AML-193 (cell line): ENCODE measurements at regions not wholly inside any gene's neighbourhood (a gene's known extent, or its start where the extent isn't known, plus 50 kb on each side); places are given as distances from the start of the nearest gene placed in this dataset.
A peak's percentile ranks its signal among the peaks of the same experiment; 100 is the strongest.

Experiments used
- DNase-seq, 2 experiments: peaks; one replicate each; lab custom pipeline; 2025; lab: John Stamatoyannopoulos, UW

- DNase-seq = no peak
Measured at GRCh38 chr16:9186061-9186460, 94.6 kb downstream of the HAPSTR1 start.

- DNase-seq = no peak
Measured at GRCh38 chr16:9188721-9189120, 97.3 kb downstream of the HAPSTR1 start.

GRCh38 chr16:9191274-9191850 is 99.9 kb downstream of the HAPSTR1 start:
- DNase-seq = no peak

GRCh38 chr16:9192746-9193145 is 101.3 kb downstream of the HAPSTR1 start:
- no peak for DNase-seq

GRCh38 chr16:9195287-9195686 is 103.8 kb downstream of the HAPSTR1 start:
- no peak for DNase-seq

- DNase-seq = no peak
Measured at GRCh38 chr16:9197957-9198661, 106.7 kb downstream of the HAPSTR1 start.

- no peak for DNase-seq
Measured at GRCh38 chr16:9199311-9199710, 107.9 kb downstream of the HAPSTR1 start.

GRCh38 chr16:9199751-9200150 is 108.3 kb downstream of the HAPSTR1 start:
- DNase-seq = no peak

- no peak for DNase-seq
Measured at GRCh38 chr16:9203956-9204355, 112.5 kb downstream of the HAPSTR1 start.

- no peak for DNase-seq
Measured at GRCh38 chr16:9205661-9206060, 114.2 kb downstream of the HAPSTR1 start.

GRCh38 chr16:9206156-9206555 is 114.7 kb downstream of the HAPSTR1 start:
- DNase-seq = no peak

GRCh38 chr16:9212621-9213020 is 121.2 kb downstream of the HAPSTR1 start:
- no peak for DNase-seq

- no peak for DNase-seq
Measured at GRCh38 chr16:9219813-9220212, 128.4 kb downstream of the HAPSTR1 start.

- DNase-seq = peak; percentile 11 to 18
Measured at GRCh38 chr16:9225527-9226316, 134.3 kb downstream of the HAPSTR1 start.

GRCh38 chr16:9226924-9227323 is 135.5 kb downstream of the HAPSTR1 start:
- DNase-seq = no peak

- DNase-seq = no peak
Measured at GRCh38 chr16:9231039-9231438, 139.6 kb downstream of the HAPSTR1 start.

- no peak for DNase-seq
Measured at GRCh38 chr16:9232102-9232770, 140.8 kb downstream of the HAPSTR1 start.

GRCh38 chr16:9235867-9236266 is 144.4 kb downstream of the HAPSTR1 start:
- DNase-seq = no peak

GRCh38 chr16:9236319-9236718 is 144.9 kb downstream of the HAPSTR1 start:
- no peak for DNase-seq

- DNase-seq = no peak
Measured at GRCh38 chr16:9238346-9238745, 146.9 kb downstream of the HAPSTR1 start.

GRCh38 chr16:9241177-9241576 is 149.7 kb downstream of the HAPSTR1 start:
- DNase-seq = no peak

- no peak for DNase-seq
Measured at GRCh38 chr16:9248162-9248561, 156.7 kb downstream of the HAPSTR1 start.

- DNase-seq = no peak
Measured at GRCh38 chr16:9249534-9249933, 158.1 kb downstream of the HAPSTR1 start.
